GM13977 (cell line): ENCODE measurements at regions not wholly inside any gene's neighbourhood (a gene's known extent, or its start where the extent isn't known, plus 50 kb on each side); places are given as distances from the start of the nearest gene placed in this dataset.

Experiments used
- DNase-seq: peaks from one replicate; pipeline ENCODE4 v3.0.0; 2012; ENCODE audit warnings: low spot score
- in situ Hi-C: fragments of 300-500 bp; cut with MboI; formaldehyde crosslinking; loops from one replicate; pipeline ENCODE4 v1.12.0; 2022; ENCODE audit warnings: low sequenced_read_pairs, low pct_unique_long_range_greater_than_20kb, mixed read lengths, inconsistent platforms; ENCODE audit not compliant: unreplicated experiment
- TF ChIP-seq, protein P1 (sequence below): IDR thresholded peaks from 2 replicates; pipeline ENCODE4 v1.5.1; 2012; ENCODE audit warnings: mild to moderate bottlenecking, control low read depth; ENCODE audit not compliant: insufficient read depth; ENCODE audit errors: extremely low read depth, missing control alignments

DNA sequence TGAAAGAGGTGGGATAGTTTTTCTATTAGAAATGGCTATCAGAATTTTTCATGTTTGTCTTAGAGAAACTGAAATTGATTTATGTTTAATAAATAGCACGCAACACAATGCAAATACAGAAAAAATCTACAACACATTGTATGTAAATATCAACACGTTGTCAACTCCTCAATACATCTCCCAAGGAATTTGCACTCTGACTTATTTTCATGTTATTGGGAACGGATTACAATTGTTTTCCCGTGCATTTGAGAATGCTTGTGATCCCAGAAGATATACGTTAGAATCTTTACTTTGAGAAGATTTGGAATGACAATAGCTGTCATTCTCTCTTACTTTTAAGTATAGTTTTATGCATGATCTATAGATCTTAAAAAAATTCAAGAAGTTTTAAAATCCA lies 313.8 kb upstream of the AKR1E2 start:
- in situ Hi-C loops, result no loop called here
- no peak for DNase-seq
- TF ChIP-seq, protein P1, sequence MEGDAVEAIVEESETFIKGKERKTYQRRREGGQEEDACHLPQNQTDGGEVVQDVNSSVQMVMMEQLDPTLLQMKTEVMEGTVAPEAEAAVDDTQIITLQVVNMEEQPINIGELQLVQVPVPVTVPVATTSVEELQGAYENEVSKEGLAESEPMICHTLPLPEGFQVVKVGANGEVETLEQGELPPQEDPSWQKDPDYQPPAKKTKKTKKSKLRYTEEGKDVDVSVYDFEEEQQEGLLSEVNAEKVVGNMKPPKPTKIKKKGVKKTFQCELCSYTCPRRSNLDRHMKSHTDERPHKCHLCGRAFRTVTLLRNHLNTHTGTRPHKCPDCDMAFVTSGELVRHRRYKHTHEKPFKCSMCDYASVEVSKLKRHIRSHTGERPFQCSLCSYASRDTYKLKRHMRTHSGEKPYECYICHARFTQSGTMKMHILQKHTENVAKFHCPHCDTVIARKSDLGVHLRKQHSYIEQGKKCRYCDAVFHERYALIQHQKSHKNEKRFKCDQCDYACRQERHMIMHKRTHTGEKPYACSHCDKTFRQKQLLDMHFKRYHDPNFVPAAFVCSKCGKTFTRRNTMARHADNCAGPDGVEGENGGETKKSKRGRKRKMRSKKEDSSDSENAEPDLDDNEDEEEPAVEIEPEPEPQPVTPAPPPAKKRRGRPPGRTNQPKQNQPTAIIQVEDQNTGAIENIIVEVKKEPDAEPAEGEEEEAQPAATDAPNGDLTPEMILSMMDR, result no peak

DNA sequence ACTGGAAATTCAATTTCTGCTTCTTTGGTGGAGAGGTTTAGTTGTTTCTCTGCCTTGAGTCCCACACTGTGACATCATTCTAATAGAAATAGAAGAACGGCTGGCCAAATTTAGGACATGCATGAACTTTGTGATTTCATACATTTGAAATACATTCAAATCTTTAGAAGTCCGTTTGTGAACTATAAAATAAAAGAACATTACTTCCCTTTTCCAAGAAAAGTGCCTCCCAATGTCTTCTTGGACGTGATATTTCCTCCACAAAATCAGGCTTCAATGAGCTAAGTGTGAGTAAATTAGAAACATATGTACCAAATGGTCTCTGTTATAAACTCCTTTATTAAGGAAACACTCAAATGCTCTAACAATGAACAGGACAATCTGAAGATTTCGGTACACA lies 314.5 kb upstream of the AKR1E2 start:
- TF ChIP-seq, protein P1, result no peak
- DNase-seq, result no peak
- in situ Hi-C loops, result no loop called here

DNA sequence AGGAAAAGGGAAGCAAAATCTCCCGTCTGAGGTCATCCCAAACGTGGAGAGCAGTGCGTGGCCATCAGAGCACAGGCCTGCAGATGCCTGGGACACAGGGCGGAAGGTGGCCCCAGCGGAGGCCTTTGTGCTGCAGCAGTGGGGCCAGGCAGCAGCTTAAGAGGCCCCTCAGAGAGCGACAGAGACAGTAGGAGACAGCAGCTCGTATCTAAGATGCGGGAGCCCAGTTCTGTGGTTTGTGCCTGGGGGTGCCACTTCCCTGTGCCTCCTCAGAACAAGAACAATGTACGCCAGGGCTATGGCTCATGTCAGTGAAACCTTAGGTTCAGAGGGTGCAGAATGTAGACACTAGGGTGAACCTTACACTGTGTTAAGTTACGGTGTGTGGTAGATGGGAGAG lies 316.6 kb upstream of the AKR1E2 start:
- TF ChIP-seq, protein P1, result no peak
- in situ Hi-C loops, result no loop called here
- DNase-seq, result no peak

DNA sequence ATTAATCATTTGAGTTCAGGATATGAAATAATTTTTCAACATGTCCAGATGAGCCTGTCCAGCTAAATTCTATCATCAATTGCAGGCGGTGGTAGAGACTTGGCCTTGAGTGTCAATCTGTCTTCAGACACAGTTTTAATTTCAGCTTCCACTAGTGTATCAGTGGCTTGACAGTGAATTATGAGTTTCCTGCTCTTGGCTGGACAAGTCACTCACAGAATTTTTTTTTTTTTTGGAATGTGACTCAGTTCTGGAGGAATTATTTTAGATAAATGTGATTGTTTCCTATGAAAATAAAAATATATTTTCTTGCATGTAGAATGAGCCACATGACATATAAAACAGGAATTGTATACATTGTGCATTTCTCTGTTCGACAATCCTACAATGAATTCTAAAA lies 319.9 kb upstream of the AKR1E2 start:
- DNase-seq, result no peak
- in situ Hi-C loops, result no loop called here
- TF ChIP-seq, protein P1, result no peak

DNA sequence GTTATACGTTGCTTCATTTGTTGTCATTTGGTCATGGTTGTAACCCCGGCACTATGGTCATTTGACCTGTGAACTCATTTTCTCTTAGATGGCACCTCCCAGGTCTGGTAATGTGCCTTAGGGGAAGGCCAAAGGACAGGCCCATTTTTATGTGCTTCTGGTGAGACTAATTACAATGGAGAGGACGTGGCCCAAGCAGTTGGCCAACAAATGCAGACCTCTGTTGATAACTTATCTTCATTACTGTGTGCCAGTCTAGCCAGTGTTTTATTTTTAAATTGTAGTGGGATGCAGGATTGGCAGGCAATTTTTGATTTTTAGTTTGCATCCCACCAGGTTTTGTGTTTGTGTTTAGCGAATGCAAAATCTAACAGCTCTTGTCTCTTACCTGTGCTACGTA lies 321.5 kb upstream of the AKR1E2 start:
- no peak for DNase-seq
- in situ Hi-C loops, result no loop called here
- TF ChIP-seq, protein P1, result no peak

DNA sequence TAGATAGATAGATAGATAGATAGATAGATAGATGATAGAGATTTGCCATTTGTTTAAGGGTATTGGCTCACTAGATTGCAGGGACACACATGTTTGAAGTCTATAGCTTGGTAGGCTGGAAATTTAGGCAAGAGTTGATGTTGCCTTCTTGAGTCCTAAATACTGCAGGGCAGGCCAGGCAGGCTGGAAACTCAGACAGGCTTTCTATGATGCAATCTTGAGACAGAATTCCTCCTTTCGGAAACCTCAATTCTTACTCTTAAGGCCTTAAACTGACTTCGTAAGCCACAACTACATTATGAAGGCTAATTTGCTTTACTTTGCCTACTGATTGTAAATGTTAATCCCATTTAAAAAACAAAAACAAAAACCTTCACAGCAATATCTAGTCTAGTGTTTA lies 322.9 kb upstream of the AKR1E2 start:
- DNase-seq, result no peak
- in situ Hi-C loops, result no loop called here
- TF ChIP-seq, protein P1, result no peak

DNA sequence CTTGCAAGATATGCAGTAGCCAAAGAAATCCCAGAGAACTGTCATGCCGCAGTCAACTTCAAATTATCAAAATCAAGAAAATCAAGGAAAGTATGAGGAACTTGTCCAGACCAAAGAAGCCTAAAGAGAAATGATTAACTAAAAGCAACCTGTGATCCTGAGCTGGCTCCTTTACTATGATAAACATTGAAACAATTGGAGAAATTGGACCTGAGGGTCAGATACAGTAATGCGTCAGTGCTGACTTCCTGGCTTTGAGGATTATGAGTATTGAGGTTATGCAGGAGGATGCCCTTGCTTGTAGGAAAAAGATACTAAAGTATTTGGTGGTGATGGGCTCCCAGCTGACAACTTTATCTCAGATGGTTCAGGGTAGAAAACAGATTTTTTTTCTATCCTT lies 324.7 kb upstream of the AKR1E2 start:
- no peak for DNase-seq
- in situ Hi-C loops, result no loop called here
- TF ChIP-seq, protein P1, result no peak
